ENCODE measurements at regions not wholly inside any gene's neighbourhood (a gene's known extent, or its start where the extent isn't known, plus 50 kb on each side); places are given as distances from the start of the nearest gene placed in this dataset.
A peak's percentile ranks its signal among the peaks of the same experiment; 100 is the strongest.

GRCh38 chr2:235360446-235360845, 133.4 kb upstream of the AGAP1 start:
- DNase-seq (no peak), ATAC-seq (no peak)

GRCh38 chr2:235365743-235366142, 128.1 kb upstream of the AGAP1 start:
- DNase-seq = no peak
- ATAC-seq = no peak

- ATAC-seq (no peak), DNase-seq (no peak)
Measured at GRCh38 chr2:235366390-235366789, 127.5 kb upstream of the AGAP1 start.

GRCh38 chr2:235366807-235367206, 127.0 kb upstream of the AGAP1 start:
- DNase-seq (no peak), ATAC-seq (no peak)

GRCh38 chr2:235371018-235371417, 122.8 kb upstream of the AGAP1 start:
- ATAC-seq = no peak
- no peak for DNase-seq

- DNase-seq = no peak
- no peak for ATAC-seq
Measured at GRCh38 chr2:235373171-235373570, 120.7 kb upstream of the AGAP1 start.

GRCh38 chr2:235377176-235377575, 116.7 kb upstream of the AGAP1 start:
- ATAC-seq (no peak), DNase-seq (no peak)

- DNase-seq = no peak
- ATAC-seq = no peak
Measured at GRCh38 chr2:235378246-235378645, 115.6 kb upstream of the AGAP1 start.

GRCh38 chr2:235378944-235379343, 114.9 kb upstream of the AGAP1 start:
- ATAC-seq (no peak), DNase-seq (no peak)

GRCh38 chr2:235381261-235381912, 112.5 kb upstream of the AGAP1 start:
- DNase-seq (no peak), ATAC-seq (no peak)

GRCh38 chr2:235382179-235382578, 111.7 kb upstream of the AGAP1 start:
- DNase-seq = no peak
- no peak for ATAC-seq

- ATAC-seq = no peak
- no peak for DNase-seq
Measured at GRCh38 chr2:235382601-235383000, 111.2 kb upstream of the AGAP1 start.

- ATAC-seq (no peak), DNase-seq (no peak)
Measured at GRCh38 chr2:235383272-235383843, 110.5 kb upstream of the AGAP1 start.

- DNase-seq (no peak), ATAC-seq (no peak)
Measured at GRCh38 chr2:235384624-235385023, 109.2 kb upstream of the AGAP1 start.

GRCh38 chr2:235389626-235390025, 104.2 kb upstream of the AGAP1 start:
- no peak for DNase-seq
- ATAC-seq = no peak

- DNase-seq = peak; percentile 62
- ATAC-seq = peak; percentile 89
Measured at GRCh38 chr2:235390108-235390815, 103.6 kb upstream of the AGAP1 start.

GRCh38 chr2:235390816-235391194, 103.0 kb upstream of the AGAP1 start:
- DNase-seq (no peak), ATAC-seq (no peak)

- DNase-seq (no peak), ATAC-seq (no peak)
Measured at GRCh38 chr2:235391921-235392615, 101.8 kb upstream of the AGAP1 start.

GRCh38 chr2:235394278-235394828, 99.5 kb upstream of the AGAP1 start:
- DNase-seq (no peak), ATAC-seq (no peak)

- ATAC-seq = no peak
- DNase-seq = no peak
Measured at GRCh38 chr2:235396071-235396846, 97.6 kb upstream of the AGAP1 start.

- no peak for DNase-seq
- ATAC-seq = no peak
Measured at GRCh38 chr2:235398321-235398720, 95.5 kb upstream of the AGAP1 start.

GRCh38 chr2:235399895-235400294, 93.9 kb upstream of the AGAP1 start:
- ATAC-seq (no peak), DNase-seq (no peak)
